ENCODE measurements at regions not wholly inside any gene's neighbourhood (a gene's known extent, or its start where the extent isn't known, plus 50 kb on each side); places are given as distances from the start of the nearest gene placed in this dataset.

- no peak for DNase-seq
Observed at GRCh38 chr17:74028354-74029116, 174.9 kb upstream of the RPL38 start.

- DNase-seq, result no peak
Observed at GRCh38 chr17:74031316-74032090, 172.0 kb upstream of the RPL38 start.

GRCh38 chr17:74032222-74032621 lies 171.3 kb upstream of the RPL38 start:
- DNase-seq, result no peak

GRCh38 chr17:74037320-74037719 lies 166.2 kb upstream of the RPL38 start:
- no peak for DNase-seq

- no peak for DNase-seq
Observed at GRCh38 chr17:74040291-74040690, 163.2 kb upstream of the RPL38 start.

- no peak for DNase-seq
Observed at GRCh38 chr17:74040729-74041128, 162.7 kb upstream of the RPL38 start.

GRCh38 chr17:74041869-74042640 lies 161.4 kb upstream of the RPL38 start:
- no peak for DNase-seq

GRCh38 chr17:74042744-74043486 lies 160.6 kb upstream of the RPL38 start:
- DNase-seq, result no peak

GRCh38 chr17:74043976-74044375 lies 159.5 kb upstream of the RPL38 start:
- no peak for DNase-seq

GRCh38 chr17:74045608-74046280 lies 157.7 kb upstream of the RPL38 start:
- DNase-seq, result no peak

- no peak for DNase-seq
Observed at GRCh38 chr17:74049167-74049966, 154.1 kb upstream of the RPL38 start.

- no peak for DNase-seq
Observed at GRCh38 chr17:74049967-74050458, 153.5 kb upstream of the RPL38 start.

GRCh38 chr17:74051348-74051747 lies 152.1 kb upstream of the RPL38 start:
- no peak for DNase-seq

GRCh38 chr17:74052993-74053711 lies 150.3 kb upstream of the RPL38 start:
- no peak for DNase-seq

- no peak for DNase-seq
Observed at GRCh38 chr17:74053712-74054078, 149.8 kb upstream of the RPL38 start.

- no peak for DNase-seq
Observed at GRCh38 chr17:74054249-74054648, 149.2 kb upstream of the RPL38 start.

GRCh38 chr17:74055508-74056160 lies 147.8 kb upstream of the RPL38 start:
- no peak for DNase-seq

- no peak for DNase-seq
Observed at GRCh38 chr17:74059479-74060240, 143.8 kb upstream of the RPL38 start.

GRCh38 chr17:74061758-74062157 lies 141.7 kb upstream of the RPL38 start:
- no peak for DNase-seq
